GM20000 (cell line): ENCODE measurements at regions not wholly inside any gene's neighbourhood (a gene's known extent, or its start where the extent isn't known, plus 50 kb on each side); places are given as distances from the start of the nearest gene placed in this dataset.
A peak's percentile ranks its signal among the peaks of the same experiment; 100 is the strongest.
"Not testable (repeated sequence)": the region's sequence is repeated elsewhere in the genome, so short reads cannot be mapped to it uniquely, and the experiment has no call there.

Source experiments
- DNase-seq: peaks from one replicate; pipeline ENCODE4 v3.0.0; 2012; ENCODE audit warnings: low spot score
- CTCF ChIP-seq: IDR thresholded peaks from 2 replicates; pipeline ENCODE4 v1.5.1; 2012; ENCODE audit warnings: mild to moderate bottlenecking, control low read depth; ENCODE audit errors: extremely low read depth, missing control alignments

GRCh38 chr4:112031712-112032328, 113.4 kb upstream of the FAM241A start:
- TF ChIP-seq CTCF, result peak; percentile 56
- peak; percentile 39 for DNase-seq

DNA sequence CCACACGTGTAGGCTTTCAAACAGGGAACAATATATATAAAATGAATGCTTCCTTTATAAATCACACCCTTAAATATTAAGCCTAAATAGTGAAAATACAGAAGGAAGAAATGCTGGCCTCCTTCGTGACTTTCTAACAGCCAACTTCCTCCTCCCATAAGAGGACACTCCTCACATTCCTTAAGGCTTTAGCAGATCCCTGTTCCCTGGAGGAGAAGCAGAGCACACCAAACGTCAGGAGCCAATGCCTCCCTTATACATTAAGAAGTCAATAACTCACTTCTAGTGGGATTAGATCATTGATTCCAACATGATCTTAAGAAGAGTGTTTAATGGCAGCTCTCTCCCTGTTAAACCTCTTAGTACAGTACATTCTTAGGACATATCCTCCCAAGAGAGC, 108.4 kb upstream of the FAM241A start:
- no peak for TF ChIP-seq CTCF
- DNase-seq, result no peak

DNA sequence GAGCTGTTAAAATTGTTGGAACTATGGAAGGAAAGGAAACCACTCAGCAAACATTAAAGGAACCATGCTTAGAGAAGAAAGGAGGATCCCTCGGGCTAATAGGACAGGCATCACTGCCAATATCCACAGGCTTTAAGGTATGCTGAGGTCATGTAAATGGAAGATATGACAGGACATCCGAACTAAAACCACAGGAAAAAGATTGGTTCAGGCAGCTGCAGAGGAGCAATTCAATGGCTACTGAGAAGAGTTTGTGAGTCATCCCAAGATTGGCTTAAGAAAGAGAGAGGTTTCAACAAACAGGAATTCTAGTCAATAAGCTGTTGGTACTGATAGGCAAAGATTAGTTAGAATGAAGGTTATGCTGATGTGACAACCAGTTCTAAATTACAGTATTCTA, 106.4 kb upstream of the FAM241A start:
- no peak for TF ChIP-seq CTCF
- no peak for DNase-seq

DNA sequence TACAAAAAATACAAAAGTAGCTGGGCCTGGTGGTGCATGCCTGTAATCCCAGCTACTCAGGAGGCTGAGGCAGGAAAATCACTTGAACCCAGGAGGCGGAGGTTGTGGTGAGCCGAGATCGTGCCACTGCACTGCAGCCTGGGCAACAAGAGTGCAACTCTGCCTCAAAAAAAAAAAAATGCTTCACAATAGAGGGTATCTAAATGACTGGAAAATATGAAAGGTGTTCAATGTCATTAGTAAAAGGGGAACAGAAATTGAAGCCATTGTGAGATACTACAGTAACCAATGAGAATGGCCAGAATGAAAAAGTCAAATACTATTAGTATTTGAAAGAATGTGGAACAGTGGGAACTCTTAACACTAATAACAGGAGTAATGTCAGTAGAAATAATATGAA, 96.1 kb upstream of the FAM241A start:
- not testable (repeated sequence) for DNase-seq

DNA sequence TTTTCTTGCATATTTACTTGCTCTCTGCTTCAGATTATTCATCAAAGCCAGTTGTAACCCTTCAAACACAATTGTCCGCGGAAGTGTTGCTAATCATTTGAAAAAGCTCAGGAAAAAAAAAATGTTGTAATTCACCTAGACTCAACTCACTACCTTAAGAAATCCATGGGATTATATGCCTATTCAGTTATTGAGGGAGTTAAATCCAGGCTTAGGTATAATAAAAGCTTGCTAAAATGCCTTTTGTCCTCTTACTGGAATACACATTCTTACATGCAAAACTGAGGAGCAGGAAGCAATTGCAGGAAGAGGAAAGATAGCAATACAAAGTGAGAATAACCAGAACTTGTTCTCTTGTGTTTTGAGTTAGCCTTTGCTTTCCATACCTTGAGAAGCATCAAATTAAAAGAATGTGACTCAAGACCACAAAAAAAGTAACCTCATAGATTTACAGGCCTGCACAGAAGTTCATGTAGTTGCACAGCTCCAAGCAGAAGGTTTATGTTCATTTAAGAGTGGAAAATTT, 91.4 kb upstream of the FAM241A start:
- DNase-seq, result no peak
- no peak for TF ChIP-seq CTCF

DNA sequence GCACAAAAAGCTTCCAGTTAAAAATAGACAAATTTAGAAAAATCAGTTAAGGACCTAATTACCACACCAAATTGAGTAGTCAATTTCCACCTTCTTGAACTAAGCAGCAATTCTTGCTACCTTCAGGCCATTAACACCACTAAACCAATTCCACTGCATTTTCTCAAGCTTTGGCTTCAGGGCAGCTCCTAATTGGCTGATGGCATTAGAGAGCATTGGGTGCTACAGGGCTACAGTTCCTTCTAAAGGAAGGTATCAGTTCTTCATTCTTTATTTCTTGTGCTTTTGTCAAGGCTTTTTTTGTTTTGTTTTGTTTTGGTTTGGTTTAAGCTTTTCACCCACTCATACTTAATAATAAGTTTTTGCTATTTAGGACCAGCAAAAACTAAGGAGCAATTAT, 90.2 kb upstream of the FAM241A start:
- no peak for DNase-seq
- no peak for TF ChIP-seq CTCF

DNA sequence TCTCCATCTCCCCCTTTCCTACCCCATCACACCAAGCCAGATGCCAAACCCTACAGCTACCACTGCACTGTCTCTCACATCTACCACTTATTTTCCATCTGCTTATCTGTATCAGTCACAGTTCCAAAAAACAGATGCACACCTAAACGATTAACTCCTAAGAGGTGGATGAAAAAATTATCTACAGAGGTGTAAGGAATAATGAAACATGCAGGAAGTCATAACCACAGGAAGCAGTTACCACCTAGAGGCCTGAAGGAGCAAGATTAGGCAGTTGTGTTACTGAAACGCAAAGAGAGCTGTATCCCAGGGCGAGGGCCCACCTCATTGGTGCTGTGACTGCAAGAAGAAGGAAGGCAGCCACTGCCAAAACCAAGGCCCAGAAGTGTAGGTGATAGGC, 87.8 kb upstream of the FAM241A start:
- TF ChIP-seq CTCF, result no peak
- DNase-seq, result no peak

GRCh38 chr4:112058433-112058832, 86.8 kb upstream of the FAM241A start:
- DNase-seq, result no peak
- TF ChIP-seq CTCF, result no peak
